Parathyroid adenoma (tissue), 2 donors: ENCODE measurements at regions not wholly inside any gene's neighbourhood (a gene's known extent, or its start where the extent isn't known, plus 50 kb on each side); places are given as distances from the start of the nearest gene placed in this dataset.

Experiments used
- H2AFZ ChIP-seq: fragments of 300-600 bp; sonication (generic); one replicate; pipeline ENCODE4 v1.7.0; 2017; ENCODE audit warnings: antibody characterized with exemption, mild to moderate bottlenecking
- H3K27ac ChIP-seq: fragments of 300-600 bp; sonication (generic); one replicate; pipeline ENCODE4 v1.7.0; 2017
- H3K27me3 ChIP-seq: fragments of 300-600 bp; sonication (generic); one replicate; pipeline ENCODE4 v1.7.0; 2017; ENCODE audit warnings: low read length; ENCODE audit not compliant: control insufficient read depth, insufficient read depth
- H3K36me3 ChIP-seq: fragments of 300-600 bp; sonication (generic); one replicate; pipeline ENCODE4 v1.7.0; 2017; ENCODE audit warnings: low read length; ENCODE audit not compliant: control insufficient read depth, insufficient read depth
- H3K4me1 ChIP-seq: fragments of 300-600 bp; sonication (generic); one replicate; pipeline ENCODE4 v1.7.0; 2017; ENCODE audit warnings: control low read depth
- H3K4me2 ChIP-seq: fragments of 300-600 bp; sonication (generic); one replicate; pipeline ENCODE4 v1.7.0; 2017; ENCODE audit warnings: low read length
- H3K4me3 ChIP-seq: fragments of 300-600 bp; sonication (generic); one replicate; pipeline ENCODE4 v1.7.0; 2017; ENCODE audit warnings: low read depth, low read length
- H3K79me2 ChIP-seq: fragments of 300-600 bp; sonication (generic); one replicate; pipeline ENCODE4 v1.7.0; 2017; ENCODE audit warnings: control low read depth
- H3K9ac ChIP-seq: fragments of 300-600 bp; sonication (generic); one replicate; pipeline ENCODE4 v1.7.0; 2017; ENCODE audit warnings: mild to moderate bottlenecking
- H3K9me3 ChIP-seq: fragments of 300-600 bp; sonication (generic); one replicate; pipeline ENCODE4 v1.7.0; 2017; ENCODE audit warnings: low read length; ENCODE audit not compliant: control insufficient read depth
- TF ChIP-seq, protein P1 (sequence below): fragments of 300-600 bp; sonication (generic); IDR thresholded peaks from one replicate; pipeline ENCODE4 v1.7.0; 2017; ENCODE audit warnings: antibody characterized with exemption, mild to moderate bottlenecking
- donor health status: primary hyperparathyroidism.

DNA sequence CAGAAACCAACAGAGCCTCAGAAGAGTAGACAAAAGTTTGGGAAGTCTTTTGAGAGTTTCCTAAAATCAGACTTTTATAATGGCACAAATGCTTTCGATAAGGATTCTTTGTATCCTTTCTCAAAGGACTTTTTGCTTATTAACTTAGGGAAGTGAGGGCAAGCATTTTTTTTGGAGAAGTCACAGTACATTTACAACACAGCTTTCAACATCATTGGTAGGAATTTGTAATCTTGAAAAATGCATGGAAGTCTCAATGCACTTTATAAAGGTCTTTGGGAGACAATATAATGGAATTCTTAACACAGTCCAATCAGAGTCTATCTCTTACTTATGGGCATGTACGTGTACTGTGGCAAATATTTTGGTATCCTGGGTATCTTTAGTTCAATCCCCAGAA lies 325.8 kb upstream of the NR5A2 start:
- Histone ChIP-seq H3K9ac (no peak overlapping the region), H3K9me3 (no peaks in the 10 kb centered on the region), H3K4me2 (no peak overlapping the region), H3K36me3 (no peaks in the 10 kb centered on the region), H3K79me2 (no peaks in the 10 kb centered on the region), H3K4me1 (no peaks in the 10 kb centered on the region), H3K4me3 (no peak overlapping the region), H3K27ac (no peak overlapping the region), H3K27me3 (no peaks in the 10 kb centered on the region), H2AFZ (no peak overlapping the region)
- TF ChIP-seq, protein P1, sequence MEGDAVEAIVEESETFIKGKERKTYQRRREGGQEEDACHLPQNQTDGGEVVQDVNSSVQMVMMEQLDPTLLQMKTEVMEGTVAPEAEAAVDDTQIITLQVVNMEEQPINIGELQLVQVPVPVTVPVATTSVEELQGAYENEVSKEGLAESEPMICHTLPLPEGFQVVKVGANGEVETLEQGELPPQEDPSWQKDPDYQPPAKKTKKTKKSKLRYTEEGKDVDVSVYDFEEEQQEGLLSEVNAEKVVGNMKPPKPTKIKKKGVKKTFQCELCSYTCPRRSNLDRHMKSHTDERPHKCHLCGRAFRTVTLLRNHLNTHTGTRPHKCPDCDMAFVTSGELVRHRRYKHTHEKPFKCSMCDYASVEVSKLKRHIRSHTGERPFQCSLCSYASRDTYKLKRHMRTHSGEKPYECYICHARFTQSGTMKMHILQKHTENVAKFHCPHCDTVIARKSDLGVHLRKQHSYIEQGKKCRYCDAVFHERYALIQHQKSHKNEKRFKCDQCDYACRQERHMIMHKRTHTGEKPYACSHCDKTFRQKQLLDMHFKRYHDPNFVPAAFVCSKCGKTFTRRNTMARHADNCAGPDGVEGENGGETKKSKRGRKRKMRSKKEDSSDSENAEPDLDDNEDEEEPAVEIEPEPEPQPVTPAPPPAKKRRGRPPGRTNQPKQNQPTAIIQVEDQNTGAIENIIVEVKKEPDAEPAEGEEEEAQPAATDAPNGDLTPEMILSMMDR, result no peak

DNA sequence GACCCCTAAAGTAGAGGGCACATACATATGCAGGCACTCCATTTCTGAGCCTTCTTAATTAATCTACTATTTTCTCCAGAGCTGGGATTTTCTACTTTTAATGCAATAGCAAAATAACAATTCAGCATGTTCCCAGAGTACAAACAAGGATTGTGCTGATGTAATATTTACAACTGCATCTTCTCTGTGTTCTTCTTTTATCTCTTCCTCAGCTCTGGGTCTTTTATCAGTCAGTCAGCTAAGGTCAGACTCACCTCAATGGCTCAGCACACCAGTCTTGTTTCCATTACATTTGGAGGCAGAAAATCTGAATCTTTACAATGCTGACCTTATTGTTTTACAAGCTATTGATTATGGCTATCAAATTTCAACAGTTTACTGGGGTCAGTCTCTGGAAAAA lies 323.3 kb upstream of the NR5A2 start:
- H3K79me2 ChIP-seq, result no peaks in the 10 kb centered on the region
- no peak overlapping the region for H3K9ac ChIP-seq
- H3K36me3 ChIP-seq, result no peaks in the 10 kb centered on the region
- H3K9me3 ChIP-seq, result no peaks in the 10 kb centered on the region
- TF ChIP-seq, protein P1, result no peak
- H3K27ac ChIP-seq, result no peak overlapping the region
- H3K27me3 ChIP-seq, result no peaks in the 10 kb centered on the region
- H3K4me1 ChIP-seq, result no peaks in the 10 kb centered on the region
- no peak overlapping the region for H3K4me3 ChIP-seq
- no peak overlapping the region for H3K4me2 ChIP-seq
- no peak overlapping the region for H2AFZ ChIP-seq

DNA sequence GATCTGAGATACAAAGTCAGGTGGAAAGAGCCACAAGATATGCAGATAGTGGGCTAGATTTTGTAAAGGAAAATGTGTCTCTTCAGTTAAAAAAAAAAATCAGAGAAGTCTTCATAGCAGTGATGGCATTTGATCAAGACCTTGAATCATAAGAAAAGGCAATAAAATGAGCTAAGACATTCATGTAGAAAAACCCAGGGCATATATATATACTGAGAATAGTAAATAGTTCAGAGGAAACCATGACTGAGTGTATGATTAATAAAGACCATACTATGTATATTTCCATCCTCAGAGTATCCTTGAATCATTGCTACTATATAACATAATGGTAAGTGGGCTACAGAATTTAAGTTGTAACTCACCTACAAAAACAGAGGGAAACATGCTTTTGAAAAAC lies 321.7 kb upstream of the NR5A2 start:
- Histone ChIP-seq H3K9me3 (no peaks in the 10 kb centered on the region), H3K4me2 (no peak overlapping the region), H3K9ac (no peak overlapping the region), H3K4me3 (no peak overlapping the region), H3K36me3 (peaks cover 2% of the 10 kb centered on the region), H2AFZ (no peak overlapping the region), H3K27ac (no peak overlapping the region), H3K79me2 (no peaks in the 10 kb centered on the region), H3K4me1 (no peaks in the 10 kb centered on the region), H3K27me3 (no peaks in the 10 kb centered on the region)
- TF ChIP-seq, protein P1, result no peak

DNA sequence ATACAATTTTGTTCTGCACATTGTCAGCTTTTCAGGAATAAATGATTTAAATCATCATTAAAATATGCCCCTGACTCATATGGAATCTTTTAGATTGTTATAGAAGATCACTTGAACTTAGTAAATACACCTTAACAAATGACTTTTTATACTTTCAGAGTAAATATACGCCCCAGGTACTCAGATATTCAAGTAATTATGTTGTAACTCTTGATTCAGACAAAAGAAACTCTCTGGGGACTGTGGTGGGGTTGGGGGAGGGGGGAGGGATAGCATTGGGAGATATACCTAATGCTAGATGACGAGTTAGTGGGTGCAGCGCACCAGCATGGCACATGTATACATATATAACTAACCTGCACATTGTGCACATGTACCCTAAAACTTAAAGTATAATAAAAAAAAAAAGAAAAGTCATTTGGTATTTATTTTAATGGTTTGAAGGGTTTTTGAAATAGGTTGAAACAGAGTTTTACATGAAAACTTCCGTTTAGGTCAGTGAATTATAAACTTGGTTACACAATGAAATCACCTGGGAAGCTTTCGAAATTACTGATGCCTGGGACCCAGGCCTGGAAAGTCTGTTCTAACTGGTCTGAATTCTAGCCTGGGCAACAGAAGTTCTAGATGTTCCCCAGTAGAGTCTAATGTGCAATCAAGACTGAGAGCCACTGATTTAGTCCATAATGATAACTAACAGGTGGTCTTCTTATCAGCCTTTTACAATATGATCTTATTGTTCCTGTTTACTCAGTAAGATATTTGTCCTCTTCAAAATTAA lies 320.5 kb upstream of the NR5A2 start:
- H3K36me3 ChIP-seq, result peaks cover 3% of the 10 kb centered on the region
- no peak overlapping the region for H2AFZ ChIP-seq
- H3K27ac ChIP-seq, result no peak overlapping the region
- TF ChIP-seq, protein P1, result no peak
- no peak overlapping the region for H3K4me2 ChIP-seq
- no peak overlapping the region for H3K4me3 ChIP-seq
- H3K9me3 ChIP-seq, result no peaks in the 10 kb centered on the region
- no peak overlapping the region for H3K9ac ChIP-seq
- no peaks in the 10 kb centered on the region for H3K27me3 ChIP-seq
- H3K79me2 ChIP-seq, result no peaks in the 10 kb centered on the region
- no peaks in the 10 kb centered on the region for H3K4me1 ChIP-seq

DNA sequence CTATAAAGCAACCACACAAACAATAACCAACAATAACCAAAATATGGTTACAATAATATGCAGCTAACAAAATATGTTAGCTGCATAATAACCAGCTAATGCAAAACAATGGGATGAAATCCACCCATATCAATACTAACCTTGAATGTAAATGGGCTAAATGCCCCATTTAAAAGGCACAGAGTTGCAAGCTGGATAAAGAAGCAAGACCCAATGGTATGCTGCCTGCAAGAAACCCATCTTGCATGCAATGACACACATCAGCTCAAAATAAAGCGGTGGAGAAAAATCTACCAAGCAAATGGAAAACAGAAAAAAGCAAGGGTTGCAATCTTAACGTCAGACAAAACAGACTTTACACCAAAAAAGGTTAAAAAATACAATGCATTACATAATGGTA lies 316.5 kb upstream of the NR5A2 start:
- Histone ChIP-seq H3K79me2 (no peaks in the 10 kb centered on the region), H2AFZ (no peak overlapping the region), H3K27ac (no peak overlapping the region), H3K4me3 (no peak overlapping the region), H3K9me3 (no peaks in the 10 kb centered on the region), H3K36me3 (peaks cover 3% of the 10 kb centered on the region), H3K4me2 (no peak overlapping the region), H3K4me1 (no peaks in the 10 kb centered on the region), H3K27me3 (no peaks in the 10 kb centered on the region), H3K9ac (no peak overlapping the region)
- TF ChIP-seq, protein P1, result no peak
